ENCODE measurements at regions not wholly inside any gene's neighbourhood (a gene's known extent, or its start where the extent isn't known, plus 50 kb on each side); places are given as distances from the start of the nearest gene placed in this dataset.

DNA sequence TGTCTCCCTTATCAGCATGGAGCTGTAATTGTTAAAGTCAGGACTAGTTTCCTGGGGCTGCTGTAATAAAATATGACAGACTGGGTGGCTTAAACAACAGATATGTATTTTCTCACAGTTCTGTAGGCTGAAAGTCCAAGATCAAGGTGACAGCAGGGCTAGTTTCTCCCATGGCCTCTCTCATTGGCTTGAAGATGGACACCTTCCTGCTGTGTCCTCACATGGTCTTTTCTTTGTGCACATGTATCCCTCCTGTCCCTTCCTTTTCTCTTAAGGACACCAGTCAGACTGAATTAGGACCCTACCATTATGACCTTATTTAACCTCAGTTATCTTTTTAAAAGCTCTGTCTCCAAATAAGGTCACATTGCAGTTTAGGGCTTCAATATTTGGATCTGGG lies 700.5 kb upstream of the MEF2C start:
- Histone ChIP-seq H3K4me3 (no peak overlapping the region), H3K9me3 (peaks cover 0 to 6% (median 0%) of the 10 kb centered on the region in 4 donors), H3K36me3 (no peaks in the 10 kb centered on the region), H3K27ac (no peak overlapping the region), H3K4me1 (no peaks in the 10 kb centered on the region), H3K27me3 (no peaks in the 10 kb centered on the region)
- no peak for TF ChIP-seq POLR2A (IDR thresholded peaks at IDR 0.05)
- TF ChIP-seq EP300 (IDR thresholded peaks at IDR 0.05), result no peak
- no peak for TF ChIP-seq POLR2AphosphoS5 (IDR thresholded peaks at IDR 0.05)
- TF ChIP-seq, protein P1, sequence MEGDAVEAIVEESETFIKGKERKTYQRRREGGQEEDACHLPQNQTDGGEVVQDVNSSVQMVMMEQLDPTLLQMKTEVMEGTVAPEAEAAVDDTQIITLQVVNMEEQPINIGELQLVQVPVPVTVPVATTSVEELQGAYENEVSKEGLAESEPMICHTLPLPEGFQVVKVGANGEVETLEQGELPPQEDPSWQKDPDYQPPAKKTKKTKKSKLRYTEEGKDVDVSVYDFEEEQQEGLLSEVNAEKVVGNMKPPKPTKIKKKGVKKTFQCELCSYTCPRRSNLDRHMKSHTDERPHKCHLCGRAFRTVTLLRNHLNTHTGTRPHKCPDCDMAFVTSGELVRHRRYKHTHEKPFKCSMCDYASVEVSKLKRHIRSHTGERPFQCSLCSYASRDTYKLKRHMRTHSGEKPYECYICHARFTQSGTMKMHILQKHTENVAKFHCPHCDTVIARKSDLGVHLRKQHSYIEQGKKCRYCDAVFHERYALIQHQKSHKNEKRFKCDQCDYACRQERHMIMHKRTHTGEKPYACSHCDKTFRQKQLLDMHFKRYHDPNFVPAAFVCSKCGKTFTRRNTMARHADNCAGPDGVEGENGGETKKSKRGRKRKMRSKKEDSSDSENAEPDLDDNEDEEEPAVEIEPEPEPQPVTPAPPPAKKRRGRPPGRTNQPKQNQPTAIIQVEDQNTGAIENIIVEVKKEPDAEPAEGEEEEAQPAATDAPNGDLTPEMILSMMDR (IDR thresholded peaks at IDR 0.05), result no peak
- no peak for DNase-seq
- intact Hi-C loops (cut with DNase I; ENCODE audit: low total_unique reads), result no loop called here

- Histone ChIP-seq H3K4me3 (no peak overlapping the region), H3K27ac (no peak overlapping the region), H3K27me3 (no peaks in the 10 kb centered on the region), H3K36me3 (no peaks in the 10 kb centered on the region), H3K4me1 (no peaks in the 10 kb centered on the region), H3K9me3 (peaks cover 0 to 6% (median 0%) of the 10 kb centered on the region in 4 donors)
- 68 to 79% (median 76%) methylated on average over 1 of the region's 1 CpG for WGBS, 5 donors
- no peak for TF ChIP-seq POLR2A (IDR thresholded peaks at IDR 0.05)
- TF ChIP-seq, protein P1 (IDR thresholded peaks at IDR 0.05), result no peak
- TF ChIP-seq EP300 (IDR thresholded peaks at IDR 0.05), result no peak
- TF ChIP-seq POLR2AphosphoS5 (IDR thresholded peaks at IDR 0.05), result no peak
- DNase-seq, result no peak
- intact Hi-C loops (cut with DNase I; ENCODE audit: low total_unique reads), result no loop called here
Observed at GRCh38 chr5:89582768-89583339, 699.9 kb upstream of the MEF2C start.

GRCh38 chr5:89580976-89581375 lies 698.0 kb upstream of the MEF2C start:
- no peaks in the 10 kb centered on the region for H3K4me1 ChIP-seq
- no peaks in the 10 kb centered on the region for H3K27me3 ChIP-seq
- TF ChIP-seq POLR2AphosphoS5 (IDR thresholded peaks at IDR 0.05), result no peak
- TF ChIP-seq, protein P1 (IDR thresholded peaks at IDR 0.05), result no peak
- TF ChIP-seq POLR2A (IDR thresholded peaks at IDR 0.05), result no peak
- TF ChIP-seq EP300 (IDR thresholded peaks at IDR 0.05), result no peak
- H3K27ac ChIP-seq, result no peak overlapping the region
- no peaks in the 10 kb centered on the region for H3K36me3 ChIP-seq
- 72 to 82% (median 79%) methylated on average over 2 of the region's 2 CpGs for WGBS, 5 donors
- no peak for DNase-seq
- intact Hi-C loops (cut with DNase I; ENCODE audit: low total_unique reads), result no loop called here
- no peak overlapping the region for H3K4me3 ChIP-seq
- no peaks in the 10 kb centered on the region for H3K9me3 ChIP-seq

DNA sequence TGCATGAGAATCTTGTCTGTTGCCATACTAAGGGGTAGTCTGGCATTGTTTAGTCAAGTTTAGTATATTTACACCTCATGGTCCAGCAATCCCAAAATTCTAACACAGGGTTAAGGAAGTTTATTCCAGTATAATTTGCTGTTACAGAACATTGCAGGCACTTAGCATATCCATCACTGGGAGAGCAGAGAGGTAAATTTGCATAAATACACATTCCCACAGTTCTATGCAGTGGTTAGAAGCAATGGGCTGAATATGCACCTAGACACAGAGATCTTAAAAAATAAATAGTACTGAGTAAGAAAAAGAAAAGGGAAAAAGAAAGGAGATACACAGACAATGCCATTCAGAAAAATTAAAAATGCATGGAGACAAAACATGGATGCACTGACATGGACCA lies 692.3 kb upstream of the MEF2C start:
- DNase-seq, result no peak
- no peaks in the 10 kb centered on the region for H3K4me1 ChIP-seq
- H3K36me3 ChIP-seq, result no peaks in the 10 kb centered on the region
- H3K27ac ChIP-seq, result no peak overlapping the region
- H3K9me3 ChIP-seq, result no peaks in the 10 kb centered on the region
- no peak overlapping the region for H3K4me3 ChIP-seq
- TF ChIP-seq, protein P1 (IDR thresholded peaks at IDR 0.05), result no peak
- no peak for TF ChIP-seq POLR2AphosphoS5 (IDR thresholded peaks at IDR 0.05)
- TF ChIP-seq POLR2A (IDR thresholded peaks at IDR 0.05), result no peak
- no peak for TF ChIP-seq EP300 (IDR thresholded peaks at IDR 0.05)
- H3K27me3 ChIP-seq, result no peaks in the 10 kb centered on the region
- intact Hi-C loops (cut with DNase I; ENCODE audit: low total_unique reads), result no loop called here

All from stomach (tissue), 8 donors.